ENCODE measurements at regions not wholly inside any gene's neighbourhood (a gene's known extent, or its start where the extent isn't known, plus 50 kb on each side); places are given as distances from the start of the nearest gene placed in this dataset.

GRCh38 chr4:63790377-63790776 is 618.9 kb downstream of the TECRL start:
- TF ChIP-seq CTCF (conservative IDR thresholded peaks at IDR 0.05; ENCODE audit: low read length): no peak
- no peak for TF ChIP-seq EZH2phosphoT487 (IDR thresholded peaks at IDR 0.05; ENCODE audit: borderline replicate concordance, low read depth, low read length)

All from OCI-LY7 (cell line).